RWPE2 (cell line): ENCODE measurements at regions not wholly inside any gene's neighbourhood (a gene's known extent, or its start where the extent isn't known, plus 50 kb on each side); places are given as distances from the start of the nearest gene placed in this dataset.
"Not testable (repeated sequence)": the region's sequence is repeated elsewhere in the genome, so short reads cannot be mapped to it uniquely, and the experiment has no call there.

Source experiments
- ATAC-seq: fragments of 200-7000 bp; cut with Tn5 transposase; 3 replicates; pipeline ENCODE4 v1.9.1; 2021; ENCODE audit warnings: low read depth
- DNase-seq: peaks from one replicate; pipeline ENCODE4 v3.0.0-alpha.2; 2020; ENCODE audit warnings: low spot score
- H3K27ac ChIP-seq: fragments of 450-650 bp; 2 replicates; pipeline ENCODE4 v1.5.1; 2017; ENCODE audit warnings: mild to moderate bottlenecking; ENCODE audit not compliant: poor library complexity, severe bottlenecking
- H3K27me3 ChIP-seq: fragments of 250-450 bp; sonication (Bioruptor Pico); 2 replicates; pipeline ENCODE4 v1.5.1; 2021; ENCODE audit warnings: mild to moderate bottlenecking, moderate library complexity; ENCODE audit not compliant: insufficient read depth, poor library complexity, severe bottlenecking
- H3K36me3 ChIP-seq: fragments of 250-450 bp; sonication (Bioruptor Pico); 2 replicates; pipeline ENCODE4 v1.5.1; 2020; ENCODE audit warnings: low read depth, mild to moderate bottlenecking, moderate library complexity
- H3K4me1 ChIP-seq: fragments of 250-450 bp; sonication (Bioruptor Pico); 2 replicates; pipeline ENCODE4 v1.5.1; 2021; ENCODE audit warnings: mild to moderate bottlenecking, moderate library complexity; ENCODE audit not compliant: insufficient read depth, poor library complexity, severe bottlenecking
- H3K4me3 ChIP-seq: fragments of 250-450 bp; sonication (Bioruptor Pico); 2 replicates; pipeline ENCODE4 v1.5.1; 2021; ENCODE audit warnings: mild to moderate bottlenecking, moderate library complexity; ENCODE audit not compliant: severe bottlenecking
- H3K9me3 ChIP-seq: fragments of 250-450 bp; sonication (Bioruptor Pico); 2 replicates; pipeline ENCODE4 v1.5.1; 2021; ENCODE audit warnings: mild to moderate bottlenecking, moderate library complexity; ENCODE audit not compliant: severe bottlenecking
- CTCF ChIP-seq: fragments of 450-650 bp; IDR thresholded peaks from one replicate; pipeline ENCODE4 v1.5.1; 2017; ENCODE audit warnings: mild to moderate bottlenecking, moderate library complexity; ENCODE audit not compliant: poor library complexity, severe bottlenecking

GRCh38 chr9:24090566-24090965 lies 264.5 kb upstream of the ELAVL2 start:
- no peak overlapping the region for H3K4me3 ChIP-seq
- no peaks in the 10 kb centered on the region for H3K27me3 ChIP-seq
- no peaks in the 10 kb centered on the region for H3K36me3 ChIP-seq
- H3K9me3 ChIP-seq, result no peaks in the 10 kb centered on the region
- no peak for DNase-seq
- H3K4me1 ChIP-seq, result no peaks in the 10 kb centered on the region
- no peak for TF ChIP-seq CTCF
- no peak overlapping the region for H3K27ac ChIP-seq
- ATAC-seq, result no peak

- H3K4me1 ChIP-seq, result no peaks in the 10 kb centered on the region
These were observed 247.6 kb upstream of the ELAVL2 start for GRCh38 chr9:24073666-24074065.

GRCh38 chr9:24073007-24073592 lies 247.1 kb upstream of the ELAVL2 start:
- TF ChIP-seq CTCF, result no peak
- H3K9me3 ChIP-seq, result no peaks in the 10 kb centered on the region
- H3K4me3 ChIP-seq, result no peak overlapping the region
- ATAC-seq (no peak), DNase-seq (no peak)
- H3K4me1 ChIP-seq, result no peaks in the 10 kb centered on the region
- H3K27ac ChIP-seq, result no peak overlapping the region
- H3K36me3 ChIP-seq, result no peaks in the 10 kb centered on the region
- H3K27me3 ChIP-seq, result peaks cover 3% of the 10 kb centered on the region

More at GRCh38 chr9:24073666-24074065, 247.6 kb upstream of the ELAVL2 start:
- ATAC-seq (no peak), DNase-seq (no peak)
- Histone ChIP-seq H3K9me3 (no peaks in the 10 kb centered on the region), H3K36me3 (no peaks in the 10 kb centered on the region), H3K27me3 (peaks cover 3% of the 10 kb centered on the region), H3K4me3 (no peak overlapping the region), H3K27ac (no peak overlapping the region)
- no peak for TF ChIP-seq CTCF

- Histone ChIP-seq H3K27me3 (no peaks in the 10 kb centered on the region), H3K9me3 (no peaks in the 10 kb centered on the region), H3K27ac (no peak overlapping the region), H3K36me3 (no peaks in the 10 kb centered on the region), H3K4me3 (no peak overlapping the region), H3K4me1 (no peaks in the 10 kb centered on the region)
- no peak for TF ChIP-seq CTCF
- no peak for DNase-seq
- peak; percentile 38; the same call in 1 of the 3 replicates for ATAC-seq
These were observed 245.7 kb upstream of the ELAVL2 start for GRCh38 chr9:24071716-24072115.

GRCh38 chr9:24071091-24071490 lies 245.1 kb upstream of the ELAVL2 start:
- H3K27me3 ChIP-seq, result peaks cover 1% of the 10 kb centered on the region
- no peak overlapping the region for H3K4me3 ChIP-seq
- H3K9me3 ChIP-seq, result no peaks in the 10 kb centered on the region
- no peaks in the 10 kb centered on the region for H3K36me3 ChIP-seq
- TF ChIP-seq CTCF, result no peak
- DNase-seq (no peak), ATAC-seq (no peak)
- H3K4me1 ChIP-seq, result no peaks in the 10 kb centered on the region
- H3K27ac ChIP-seq, result no peak overlapping the region

- not testable (repeated sequence) for H3K36me3 ChIP-seq, H3K27ac ChIP-seq, H3K4me1 ChIP-seq, H3K9me3 ChIP-seq, H3K4me3 ChIP-seq, DNase-seq, ATAC-seq
- peaks cover 28% of the 10 kb centered on the region for H3K27me3 ChIP-seq
These were observed 241.1 kb upstream of the ELAVL2 start for GRCh38 chr9:24067107-24067506.
